GM12801 (cell line): ENCODE measurements at regions not wholly inside any gene's neighbourhood (a gene's known extent, or its start where the extent isn't known, plus 50 kb on each side); places are given as distances from the start of the nearest gene placed in this dataset.

Experiments
- TF ChIP-seq, protein P1 (sequence below): IDR thresholded peaks from one replicate; pipeline ENCODE4 v1.5.1; 2011; ENCODE audit warnings: control low read depth; ENCODE audit not compliant: insufficient read length; ENCODE audit errors: extremely low read depth

- TF ChIP-seq, protein P1, sequence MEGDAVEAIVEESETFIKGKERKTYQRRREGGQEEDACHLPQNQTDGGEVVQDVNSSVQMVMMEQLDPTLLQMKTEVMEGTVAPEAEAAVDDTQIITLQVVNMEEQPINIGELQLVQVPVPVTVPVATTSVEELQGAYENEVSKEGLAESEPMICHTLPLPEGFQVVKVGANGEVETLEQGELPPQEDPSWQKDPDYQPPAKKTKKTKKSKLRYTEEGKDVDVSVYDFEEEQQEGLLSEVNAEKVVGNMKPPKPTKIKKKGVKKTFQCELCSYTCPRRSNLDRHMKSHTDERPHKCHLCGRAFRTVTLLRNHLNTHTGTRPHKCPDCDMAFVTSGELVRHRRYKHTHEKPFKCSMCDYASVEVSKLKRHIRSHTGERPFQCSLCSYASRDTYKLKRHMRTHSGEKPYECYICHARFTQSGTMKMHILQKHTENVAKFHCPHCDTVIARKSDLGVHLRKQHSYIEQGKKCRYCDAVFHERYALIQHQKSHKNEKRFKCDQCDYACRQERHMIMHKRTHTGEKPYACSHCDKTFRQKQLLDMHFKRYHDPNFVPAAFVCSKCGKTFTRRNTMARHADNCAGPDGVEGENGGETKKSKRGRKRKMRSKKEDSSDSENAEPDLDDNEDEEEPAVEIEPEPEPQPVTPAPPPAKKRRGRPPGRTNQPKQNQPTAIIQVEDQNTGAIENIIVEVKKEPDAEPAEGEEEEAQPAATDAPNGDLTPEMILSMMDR, result no peak
Measured at GRCh38 chr11:119496469-119496868, 73.5 kb upstream of the THY1 start.

DNA sequence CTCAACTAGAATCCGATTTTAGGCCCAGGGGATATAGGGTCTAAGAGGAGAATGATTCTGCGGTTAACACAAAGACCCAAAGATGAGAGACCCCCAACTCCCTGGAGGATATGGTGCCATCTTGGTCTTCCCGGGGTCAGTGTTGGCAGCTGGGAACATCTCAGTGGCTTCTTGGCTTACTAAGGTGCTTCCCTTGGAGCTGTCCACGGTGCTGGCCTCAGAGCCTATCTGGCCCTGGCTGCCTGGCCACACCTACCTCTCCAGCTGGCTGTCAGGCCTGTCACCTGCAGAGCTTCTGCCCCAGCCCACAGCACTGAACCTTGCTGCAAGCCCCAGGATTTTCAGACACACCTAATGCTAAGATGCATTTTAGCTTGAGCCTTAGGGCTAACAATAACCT lies 70.7 kb upstream of the THY1 start:
- TF ChIP-seq, protein P1, result no peak

GRCh38 chr11:119491753-119492510 lies 69.0 kb upstream of the THY1 start:
- TF ChIP-seq, protein P1, result no peak

- TF ChIP-seq, protein P1, result no peak
Measured at GRCh38 chr11:119490253-119491006, 67.5 kb upstream of the THY1 start.

DNA sequence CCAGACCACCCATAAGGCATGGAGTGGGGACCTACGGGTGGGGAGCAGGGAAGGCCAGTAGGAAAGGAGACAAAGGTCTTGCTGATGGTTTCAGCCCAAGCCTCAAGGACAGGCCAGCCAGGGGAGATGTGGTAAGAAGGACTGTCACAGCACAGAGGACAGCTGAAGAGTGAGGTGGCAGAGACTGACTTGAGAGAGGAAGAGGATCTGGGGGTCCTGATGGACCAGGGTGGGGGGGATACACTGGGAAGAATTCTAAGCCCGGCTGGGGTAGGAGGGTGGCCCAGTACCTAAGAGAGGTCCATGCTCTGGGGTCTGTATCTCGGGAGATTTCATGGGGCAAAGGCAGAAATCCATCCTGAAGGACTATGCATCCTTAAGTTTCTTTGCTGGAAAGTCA lies 66.1 kb upstream of the THY1 start:
- TF ChIP-seq, protein P1, result no peak

- TF ChIP-seq, protein P1, result no peak
Measured at GRCh38 chr11:119488256-119488995, 65.5 kb upstream of the THY1 start.

DNA sequence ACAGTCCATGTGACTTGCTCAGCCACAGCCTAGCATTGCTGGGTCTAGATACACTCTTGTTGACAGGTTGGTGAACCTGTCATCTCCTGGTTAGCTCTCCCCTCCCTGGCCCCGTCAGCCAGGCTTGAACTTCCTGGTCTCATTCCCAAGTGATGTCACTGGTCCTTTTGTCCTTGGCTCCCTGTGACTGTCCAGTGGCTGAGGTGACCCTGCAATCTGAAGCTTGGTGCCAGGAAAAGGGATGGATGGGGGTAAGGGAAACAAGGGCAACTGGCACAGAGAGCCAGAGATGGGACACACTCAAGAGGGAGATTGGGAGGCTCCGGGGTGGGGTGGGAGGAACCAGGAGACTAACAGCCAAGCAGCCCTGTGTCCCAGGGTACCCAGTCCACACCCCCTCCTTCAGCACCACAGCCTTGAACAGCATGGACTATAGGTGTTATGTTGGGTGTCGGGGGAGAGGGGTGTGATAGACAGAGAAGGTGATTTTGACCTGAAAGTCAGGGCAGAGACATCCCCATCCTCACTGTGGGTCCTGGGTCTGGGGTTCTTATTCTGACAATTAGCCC lies 63.8 kb upstream of the THY1 start:
- TF ChIP-seq, protein P1, result no peak
